HepG2 (cell line): ENCODE measurements at regions not wholly inside any gene's neighbourhood (a gene's known extent, or its start where the extent isn't known, plus 50 kb on each side); places are given as distances from the start of the nearest gene placed in this dataset.

Source experiments
- ATF6 ChIP-seq: sonication (generic); formaldehyde crosslinking; conservative IDR thresholded peaks from 2 replicates; pipeline ENCODE4 v1.4.0; 2020; ENCODE audit warnings: missing genetic modification reagents
- GABPA ChIP-seq, 2 experiments: IDR thresholded peaks; 2 replicates each; pipeline ENCODE4 v1.6.1; 2011 to 2016; ENCODE audit warnings: low read depth in 2 of 2, low read length in 1 of 2, missing biosample characterization in 1 of 2, missing genetic modification characterization in 1 of 2
- HDAC1 ChIP-seq: sonication (generic); formaldehyde crosslinking; IDR thresholded peaks from 2 replicates; pipeline ENCODE4 v1.5.1; 2020; ENCODE audit warnings: mild to moderate bottlenecking, missing genetic modification reagents
- HIC2 ChIP-seq: sonication (generic); formaldehyde crosslinking; IDR thresholded peaks from 2 replicates; pipeline ENCODE4 v1.9.0; 2022; ENCODE audit warnings: low read depth, missing genetic modification reagents
- HNRNPLL ChIP-seq: fragments of 200-400 bp; formaldehyde crosslinking; IDR thresholded peaks from 2 replicates; pipeline ENCODE4 v1.6.1; 2017; ENCODE audit warnings: mild to moderate bottlenecking, low read depth, low read length; ENCODE audit not compliant: poor library complexity, severe bottlenecking
- HNRNPUL1 ChIP-seq: fragments of 200-400 bp; formaldehyde crosslinking; IDR thresholded peaks from 2 replicates; pipeline ENCODE4 v1.6.1; 2017; ENCODE audit warnings: low read depth, mild to moderate bottlenecking, low read length, moderate library complexity
- JDP2 ChIP-seq: sonication (generic); formaldehyde crosslinking; IDR thresholded peaks from 2 replicates; pipeline ENCODE4 v1.8.1; 2022; ENCODE audit warnings: missing genetic modification reagents, borderline replicate concordance
- NCOA1 ChIP-seq: sonication (generic); formaldehyde crosslinking; IDR thresholded peaks from 2 replicates; pipeline ENCODE4 v1.9.0; 2021; ENCODE audit warnings: missing genetic modification reagents
- PLRG1 ChIP-seq: fragments of 450-650 bp; conservative IDR thresholded peaks from 2 replicates; pipeline ENCODE4 v1.6.1; 2016
- POLR2AphosphoS2 ChIP-seq: IDR thresholded peaks from 2 replicates; pipeline ENCODE4 v1.6.1; 2011; ENCODE audit warnings: low read depth, low read length, improper control_type of control experiment
- SMARCE1 ChIP-seq: fragments of 450-650 bp; IDR thresholded peaks from 2 replicates; pipeline ENCODE4 v1.6.1; 2017; ENCODE audit warnings: borderline replicate concordance
- SP1 ChIP-seq, 2 experiments: fragments of 450-650 bp in 1 of 2; sonication (generic) in 1 of 2; formaldehyde crosslinking in 1 of 2; IDR thresholded peaks; 2 replicates each; pipeline versions ENCODE4 v1.4.0 to v1.6.1; 2016 to 2020; ENCODE audit warnings: missing genetic modification reagents in 1 of 2
- SPEN ChIP-seq: sonication (generic); formaldehyde crosslinking; IDR thresholded peaks from 2 replicates; pipeline ENCODE4 v1.5.1; 2020; ENCODE audit warnings: low read depth, mild to moderate bottlenecking, missing genetic modification reagents
- TBX3 ChIP-seq: fragments of 450-650 bp; IDR thresholded peaks from 2 replicates; pipeline ENCODE4 v1.6.1; 2017; ENCODE audit warnings: antibody characterized with exemption, mild to moderate bottlenecking, inconsistent platforms, borderline replicate concordance
- UBTF ChIP-seq: sonication (generic); formaldehyde crosslinking; IDR thresholded peaks from 2 replicates; pipeline ENCODE4 v1.4.0; 2020; ENCODE audit warnings: mild to moderate bottlenecking, missing genetic modification reagents
- ZBTB21 ChIP-seq: sonication (generic); formaldehyde crosslinking; IDR thresholded peaks from 2 replicates; pipeline ENCODE4 v1.4.0; 2020; ENCODE audit warnings: missing genetic modification reagents
- ZFP41 ChIP-seq: sonication (generic); formaldehyde crosslinking; IDR thresholded peaks from 2 replicates; pipeline ENCODE4 v1.4.0; 2020; ENCODE audit warnings: mild to moderate bottlenecking, missing genetic modification reagents, borderline replicate concordance
- ZNF558 ChIP-seq: sonication (generic); formaldehyde crosslinking; IDR thresholded peaks from 2 replicates; pipeline ENCODE4 v1.9.0; 2022; ENCODE audit warnings: mild to moderate bottlenecking, missing genetic modification reagents, borderline replicate concordance
- ZNF597 ChIP-seq: sonication (generic); formaldehyde crosslinking; IDR thresholded peaks from 2 replicates; pipeline ENCODE4 v1.5.0; 2020; ENCODE audit warnings: missing genetic modification reagents
- ZNF724P ChIP-seq: sonication (generic); formaldehyde crosslinking; IDR thresholded peaks from 2 replicates; pipeline ENCODE4 v1.8.0; 2022; ENCODE audit warnings: missing genetic modification reagents, borderline replicate concordance
- ZNF800 ChIP-seq: sonication (generic); formaldehyde crosslinking; IDR thresholded peaks from 2 replicates; pipeline ENCODE4 v1.4.0; 2020; ENCODE audit warnings: missing genetic modification reagents

GRCh38 chr19:56966697-56967299, 126.3 kb upstream of the PEG3 start (continued):
- TF ChIP-seq SPEN (CRISPR knock-in tag) (peak; percentile 56; the same call in 1 of the 2 replicates), HIC2 (CRISPR knock-in tag) (peak; percentile 61; the same call in 1 of the 2 replicates), ZNF597 (no peak), SP1 (IDR thresholded peaks at IDR 0.05) (no peak), SP1 (CRISPR knock-in tag; IDR thresholded peaks at IDR 0.05) (no peak), JDP2 (CRISPR knock-in tag) (no peak), ZFP41 (no peak), ZNF724P (no peak), UBTF (no peak), POLR2AphosphoS2 (no peak), HNRNPLL (no peak), GABPA (IDR thresholded peaks at IDR 0.05; ENCODE audit: low read depth, low read length) (no peak), GABPA (CRISPR knock-in tag; IDR thresholded peaks at IDR 0.05; ENCODE audit: low read depth) (no peak), HNRNPUL1 (no peak), HDAC1 (CRISPR knock-in tag) (no peak; the same call in 1 of the 2 replicates), ZNF558 (CRISPR knock-in tag) (no peak), PLRG1 (no peak), NCOA1 (0 out of 2 replicates have a peak, but pooled peaks have one; percentile 37), ZBTB21 (CRISPR knock-in tag) (no peak), TBX3 (no peak), ATF6 (no peak), ZNF800 (CRISPR knock-in tag) (no peak), SMARCE1 (no peak)
